ENCODE measurements at regions not wholly inside any gene's neighbourhood (a gene's known extent, or its start where the extent isn't known, plus 50 kb on each side); places are given as distances from the start of the nearest gene placed in this dataset.

GRCh38 chr4:17329046-17329445, 182.8 kb downstream of the QDPR start:
- TF ChIP-seq POLR2A (IDR thresholded peaks at IDR 0.05; ENCODE audit: low read depth, low read length) (no peak), POLR2AphosphoS5 (IDR thresholded peaks at IDR 0.05; ENCODE audit: low read depth, low read length) (no peak), TAF1 (IDR thresholded peaks at IDR 0.05; ENCODE audit: borderline replicate concordance, low read depth, low read length) (no peak)

Data from GM12892 (cell line).